ENCODE measurements at regions not wholly inside any gene's neighbourhood (a gene's known extent, or its start where the extent isn't known, plus 50 kb on each side); places are given as distances from the start of the nearest gene placed in this dataset.

DNA sequence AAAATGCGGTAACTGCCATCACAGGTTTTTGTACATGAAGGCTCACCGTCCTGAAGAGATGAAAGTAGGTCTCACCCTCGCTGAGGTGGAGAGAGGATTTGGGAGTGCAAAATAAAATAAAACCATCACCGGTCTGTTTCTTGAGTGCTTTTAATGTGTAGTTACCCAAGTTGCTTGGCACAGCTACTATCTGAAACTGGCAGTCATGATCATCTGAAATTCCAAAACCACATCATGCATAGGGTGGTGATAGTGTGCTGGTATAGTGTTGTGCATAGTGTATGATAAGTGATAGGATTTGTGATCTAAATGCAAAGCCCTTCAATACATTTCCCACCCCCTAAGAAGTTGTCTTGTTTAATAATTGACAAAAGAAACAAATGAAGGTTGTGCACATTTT, 381.3 kb downstream of the DMRT2 start:
- WGBS: 94% methylated on average over 4 of the region's 4 CpGs
- H3K36me3 ChIP-seq (ENCODE audit: control insufficient read depth in 2 of 2, insufficient read depth in 2 of 2, low read length in 1 of 2): no peaks in the 10 kb centered on the region
- H3K27me3 ChIP-seq (ENCODE audit: control insufficient read depth in 2 of 2, insufficient read depth in 1 of 2, low read length in 1 of 2): no peaks in the 10 kb centered on the region
- no peak overlapping the region for H3K27ac ChIP-seq (ENCODE audit: low read depth in 1 of 2, low read length in 1 of 2)
- H3K4me3 ChIP-seq (ENCODE audit: low read length in 2 of 2): no peak overlapping the region
- H3K9me3 ChIP-seq (ENCODE audit: control insufficient read depth in 2 of 2, insufficient read depth in 1 of 2, low read length in 1 of 2): no peaks in the 10 kb centered on the region
- no peak for DNase-seq (ENCODE audit: low read depth in 6 of 9, low spot score in 9 of 9)
- no peaks in the 10 kb centered on the region for H3K4me1 ChIP-seq (ENCODE audit: control insufficient read depth in 2 of 2, insufficient read depth in 2 of 2, low read length in 2 of 2)

DNA sequence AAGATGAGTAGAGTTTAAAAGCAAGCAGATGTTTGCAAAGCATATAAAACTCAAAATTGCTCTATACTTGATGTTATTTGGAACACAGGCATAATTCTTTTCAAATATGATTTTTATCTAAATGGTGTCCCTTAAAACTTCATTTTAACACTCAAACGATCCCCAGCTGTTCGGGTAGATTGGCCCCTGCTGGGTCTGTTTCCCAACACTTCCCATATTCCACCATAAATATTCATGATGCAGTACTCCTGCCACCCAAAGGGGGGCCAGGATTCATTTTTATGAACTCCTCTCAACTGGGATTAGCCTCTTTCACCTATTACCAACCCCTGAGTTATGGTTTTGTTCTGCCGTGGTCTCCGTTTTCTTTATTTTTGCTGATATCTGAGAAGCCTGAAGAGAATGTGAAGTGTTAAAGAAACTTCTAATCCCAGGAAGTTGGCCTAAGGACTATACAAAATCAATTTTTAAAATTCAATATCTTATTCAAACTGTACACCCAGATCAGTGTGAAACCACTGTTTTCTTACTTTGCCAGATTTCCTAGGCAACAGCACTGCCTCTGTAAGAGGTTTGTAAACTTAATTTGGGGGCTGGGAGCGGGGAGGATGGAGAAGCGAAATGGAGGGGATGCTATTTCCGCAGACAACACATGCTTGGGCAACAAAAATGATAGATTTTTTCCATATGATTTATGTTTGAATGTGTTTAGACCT, 384.1 kb downstream of the DMRT2 start:
- H3K27me3 ChIP-seq (ENCODE audit: control insufficient read depth in 2 of 2, insufficient read depth in 1 of 2, low read length in 1 of 2): no peaks in the 10 kb centered on the region
- no peaks in the 10 kb centered on the region for H3K36me3 ChIP-seq (ENCODE audit: control insufficient read depth in 2 of 2, insufficient read depth in 2 of 2, low read length in 1 of 2)
- whole genome bisulfite sequencing: 73% methylated on average over 7 of the region's 7 CpGs
- no peaks in the 10 kb centered on the region for H3K9me3 ChIP-seq (ENCODE audit: control insufficient read depth in 2 of 2, insufficient read depth in 1 of 2, low read length in 1 of 2)
- no peak for DNase-seq (ENCODE audit: low read depth in 6 of 9, low spot score in 9 of 9)
- H3K4me1 ChIP-seq (ENCODE audit: control insufficient read depth in 2 of 2, insufficient read depth in 2 of 2, low read length in 2 of 2): no peaks in the 10 kb centered on the region
- H3K4me3 ChIP-seq (ENCODE audit: low read length in 2 of 2): no peak overlapping the region
- no peak overlapping the region for H3K27ac ChIP-seq (ENCODE audit: low read depth in 1 of 2, low read length in 1 of 2)

DNA sequence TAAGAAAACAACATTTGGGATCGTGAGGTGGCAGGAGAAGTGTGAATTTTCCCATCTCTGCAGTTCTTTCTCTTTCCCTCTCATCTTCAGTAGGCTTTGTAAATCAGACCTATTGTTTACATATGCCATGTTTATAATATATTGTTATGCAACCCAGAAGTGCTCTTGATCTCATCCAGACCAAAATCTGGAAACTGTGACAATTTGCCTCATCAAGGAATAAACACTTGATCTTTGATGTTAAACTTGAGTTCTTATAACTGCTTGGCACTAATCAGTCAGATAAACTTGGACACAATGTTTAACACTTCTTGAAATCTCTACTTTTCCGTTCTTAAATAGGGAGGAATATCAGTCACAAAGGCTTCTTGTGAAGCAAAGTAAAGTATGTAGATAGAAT, 384.7 kb downstream of the DMRT2 start:
- Histone ChIP-seq H3K4me1 (ENCODE audit: control insufficient read depth in 2 of 2, insufficient read depth in 2 of 2, low read length in 2 of 2) (no peaks in the 10 kb centered on the region), H3K27me3 (ENCODE audit: control insufficient read depth in 2 of 2, insufficient read depth in 1 of 2, low read length in 1 of 2) (no peaks in the 10 kb centered on the region), H3K9me3 (ENCODE audit: control insufficient read depth in 2 of 2, insufficient read depth in 1 of 2, low read length in 1 of 2) (no peaks in the 10 kb centered on the region), H3K36me3 (ENCODE audit: control insufficient read depth in 2 of 2, insufficient read depth in 2 of 2, low read length in 1 of 2) (no peaks in the 10 kb centered on the region), H3K4me3 (ENCODE audit: low read length in 2 of 2) (no peak overlapping the region), H3K27ac (ENCODE audit: low read depth in 1 of 2, low read length in 1 of 2) (no peak overlapping the region)
- no peak for DNase-seq (ENCODE audit: low read depth in 6 of 9, low spot score in 9 of 9)
- 47% methylated on average over 2 of the region's 2 CpGs for WGBS

DNA sequence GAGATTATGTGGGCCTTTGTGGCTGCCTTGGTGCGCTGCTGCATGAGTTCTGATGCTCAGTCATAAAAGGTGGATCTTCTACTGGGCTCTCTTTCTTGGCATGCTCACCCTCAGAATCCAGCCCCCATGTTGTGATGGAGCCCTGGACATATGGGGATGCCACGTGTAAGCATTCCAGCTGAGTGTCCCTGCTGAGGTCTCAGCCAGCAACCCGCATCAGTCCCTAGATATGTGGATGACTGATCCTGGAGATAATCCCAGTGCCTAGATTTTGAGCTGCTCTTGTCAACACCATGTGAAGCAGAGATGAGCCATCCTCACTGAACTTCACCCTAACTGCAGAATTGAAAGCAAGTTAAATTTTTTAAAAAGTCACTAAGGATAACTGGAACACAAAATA, 390.1 kb downstream of the DMRT2 start:
- Histone ChIP-seq H3K9me3 (ENCODE audit: control insufficient read depth in 2 of 2, insufficient read depth in 1 of 2, low read length in 1 of 2) (no peaks in the 10 kb centered on the region), H3K27ac (ENCODE audit: low read depth in 1 of 2, low read length in 1 of 2) (no peak overlapping the region), H3K4me1 (ENCODE audit: control insufficient read depth in 2 of 2, insufficient read depth in 2 of 2, low read length in 2 of 2) (no peaks in the 10 kb centered on the region), H3K27me3 (ENCODE audit: control insufficient read depth in 2 of 2, insufficient read depth in 1 of 2, low read length in 1 of 2) (no peaks in the 10 kb centered on the region), H3K4me3 (ENCODE audit: low read length in 2 of 2) (no peak overlapping the region), H3K36me3 (ENCODE audit: control insufficient read depth in 2 of 2, insufficient read depth in 2 of 2, low read length in 1 of 2) (no peaks in the 10 kb centered on the region)
- 84% methylated on average over 3 of the region's 3 CpGs for WGBS
- DNase-seq (ENCODE audit: low read depth in 6 of 9, low spot score in 9 of 9): no peak

DNA sequence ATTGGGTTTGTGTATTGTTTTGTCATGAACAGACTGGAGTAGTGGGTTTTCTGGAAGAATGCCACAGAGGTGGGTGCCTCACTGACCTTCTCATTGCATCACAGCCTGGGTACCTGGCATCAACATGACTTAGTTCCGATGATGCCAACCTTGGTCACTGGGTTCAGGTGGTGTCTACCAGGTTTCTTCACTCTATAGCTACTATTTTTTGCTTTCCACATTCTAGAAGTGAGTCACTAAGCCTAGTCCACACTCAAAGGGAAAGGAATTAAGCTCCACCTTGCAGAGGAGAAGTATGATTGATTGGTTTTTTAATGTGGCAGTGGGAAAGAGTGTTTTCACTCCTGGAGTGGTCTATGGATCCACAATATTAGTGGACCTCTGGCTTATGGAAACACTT, 391.9 kb downstream of the DMRT2 start:
- Histone ChIP-seq H3K4me1 (ENCODE audit: control insufficient read depth in 2 of 2, insufficient read depth in 2 of 2, low read length in 2 of 2) (no peaks in the 10 kb centered on the region), H3K9me3 (ENCODE audit: control insufficient read depth in 2 of 2, insufficient read depth in 1 of 2, low read length in 1 of 2) (no peaks in the 10 kb centered on the region), H3K36me3 (ENCODE audit: control insufficient read depth in 2 of 2, insufficient read depth in 2 of 2, low read length in 1 of 2) (no peaks in the 10 kb centered on the region), H3K4me3 (ENCODE audit: low read length in 2 of 2) (no peak overlapping the region), H3K27me3 (ENCODE audit: control insufficient read depth in 2 of 2, insufficient read depth in 1 of 2, low read length in 1 of 2) (no peaks in the 10 kb centered on the region), H3K27ac (ENCODE audit: low read depth in 1 of 2, low read length in 1 of 2) (no peak overlapping the region)
- DNase-seq (ENCODE audit: low read depth in 6 of 9, low spot score in 9 of 9): no peak
- 95% methylated on average over 1 of the region's 1 CpG for WGBS

DNA sequence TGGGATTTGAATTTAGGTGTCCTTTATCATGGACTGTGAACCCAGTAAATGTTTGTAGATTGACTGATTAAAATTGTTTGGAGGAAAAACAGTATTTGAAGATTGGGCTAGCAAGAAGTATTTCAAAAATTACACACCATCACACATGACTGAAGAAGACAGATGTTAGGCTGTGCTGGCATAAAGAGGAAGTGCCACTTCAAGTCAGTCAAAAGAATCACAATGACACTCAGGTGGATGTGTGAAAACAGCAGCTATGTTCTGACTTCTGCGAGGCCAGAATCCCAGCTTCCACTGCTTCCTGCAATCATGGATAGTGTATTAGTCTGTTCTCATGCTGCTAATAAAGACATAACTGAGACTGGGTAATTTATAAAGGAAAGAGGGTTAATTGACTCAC, 393.3 kb downstream of the DMRT2 start:
- DNase-seq (ENCODE audit: low read depth in 6 of 9, low spot score in 9 of 9): no peak
- no peaks in the 10 kb centered on the region for H3K4me1 ChIP-seq (ENCODE audit: control insufficient read depth in 2 of 2, insufficient read depth in 2 of 2, low read length in 2 of 2)
- 86% methylated on average over 1 of the region's 1 CpG for WGBS
- H3K36me3 ChIP-seq (ENCODE audit: control insufficient read depth in 2 of 2, insufficient read depth in 2 of 2, low read length in 1 of 2): no peaks in the 10 kb centered on the region
- H3K27me3 ChIP-seq (ENCODE audit: control insufficient read depth in 2 of 2, insufficient read depth in 1 of 2, low read length in 1 of 2): no peaks in the 10 kb centered on the region
- H3K4me3 ChIP-seq (ENCODE audit: low read length in 2 of 2): no peak overlapping the region
- H3K27ac ChIP-seq (ENCODE audit: low read depth in 1 of 2, low read length in 1 of 2): no peak overlapping the region
- H3K9me3 ChIP-seq (ENCODE audit: control insufficient read depth in 2 of 2, insufficient read depth in 1 of 2, low read length in 1 of 2): no peaks in the 10 kb centered on the region

DNA sequence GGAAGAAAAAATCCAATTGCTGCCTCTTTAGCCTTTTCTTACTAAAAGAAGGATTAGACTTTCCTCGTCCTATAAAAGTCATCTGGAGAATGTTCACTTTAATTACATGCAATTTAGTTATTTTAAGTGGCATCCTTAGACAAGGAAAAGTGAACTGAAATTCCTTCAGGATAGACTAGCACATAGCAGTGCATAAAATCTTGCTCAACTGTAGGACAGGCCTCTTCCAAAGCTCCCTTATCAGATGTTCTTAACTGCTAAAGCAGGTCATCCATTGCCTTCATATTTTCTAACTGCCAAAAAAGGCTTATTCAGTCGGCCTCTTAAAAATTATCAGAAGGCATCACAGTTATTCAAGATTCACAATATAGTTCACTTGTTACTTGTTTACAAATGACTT, 396.5 kb downstream of the DMRT2 start:
- 91% methylated on average over 2 of the region's 2 CpGs for WGBS
- Histone ChIP-seq H3K9me3 (ENCODE audit: control insufficient read depth in 2 of 2, insufficient read depth in 1 of 2, low read length in 1 of 2) (no peaks in the 10 kb centered on the region), H3K4me1 (ENCODE audit: control insufficient read depth in 2 of 2, insufficient read depth in 2 of 2, low read length in 2 of 2) (no peaks in the 10 kb centered on the region), H3K27me3 (ENCODE audit: control insufficient read depth in 2 of 2, insufficient read depth in 1 of 2, low read length in 1 of 2) (no peaks in the 10 kb centered on the region), H3K27ac (ENCODE audit: low read depth in 1 of 2, low read length in 1 of 2) (no peak overlapping the region), H3K36me3 (ENCODE audit: control insufficient read depth in 2 of 2, insufficient read depth in 2 of 2, low read length in 1 of 2) (no peaks in the 10 kb centered on the region), H3K4me3 (ENCODE audit: low read length in 2 of 2) (no peak overlapping the region)
- DNase-seq (ENCODE audit: low read depth in 6 of 9, low spot score in 9 of 9): no peak

DNA sequence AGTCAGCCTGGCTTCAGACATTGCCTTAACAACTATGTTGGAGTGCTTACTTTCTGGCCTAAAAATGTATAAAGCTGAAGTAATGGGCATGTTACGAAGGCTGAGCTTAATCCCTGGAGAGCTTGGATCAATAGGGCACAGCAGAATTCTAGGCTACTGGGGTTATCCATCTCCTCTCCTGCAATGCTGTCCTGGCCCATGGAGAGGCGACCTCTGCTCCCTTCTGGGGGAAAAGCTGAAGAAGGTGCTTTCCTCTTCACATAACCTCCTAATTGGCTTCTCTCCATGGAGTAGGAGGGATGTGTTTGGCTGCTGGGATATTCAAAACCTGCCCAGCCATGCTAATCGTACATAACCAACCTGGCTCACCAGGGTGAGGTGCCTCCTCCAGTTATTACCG, 403.5 kb downstream of the DMRT2 start:
- H3K36me3 ChIP-seq (ENCODE audit: control insufficient read depth in 2 of 2, insufficient read depth in 2 of 2, low read length in 1 of 2): no peaks in the 10 kb centered on the region
- no peaks in the 10 kb centered on the region for H3K27me3 ChIP-seq (ENCODE audit: control insufficient read depth in 2 of 2, insufficient read depth in 1 of 2, low read length in 1 of 2)
- no peak for DNase-seq (ENCODE audit: low read depth in 6 of 9, low spot score in 9 of 9)
- H3K4me3 ChIP-seq (ENCODE audit: low read length in 2 of 2): no peak overlapping the region
- H3K4me1 ChIP-seq (ENCODE audit: control insufficient read depth in 2 of 2, insufficient read depth in 2 of 2, low read length in 2 of 2): no peaks in the 10 kb centered on the region
- H3K9me3 ChIP-seq (ENCODE audit: control insufficient read depth in 2 of 2, insufficient read depth in 1 of 2, low read length in 1 of 2): no peaks in the 10 kb centered on the region
- no peak overlapping the region for H3K27ac ChIP-seq (ENCODE audit: low read depth in 1 of 2, low read length in 1 of 2)
- WGBS: 78% methylated on average over 4 of the region's 4 CpGs

DNA sequence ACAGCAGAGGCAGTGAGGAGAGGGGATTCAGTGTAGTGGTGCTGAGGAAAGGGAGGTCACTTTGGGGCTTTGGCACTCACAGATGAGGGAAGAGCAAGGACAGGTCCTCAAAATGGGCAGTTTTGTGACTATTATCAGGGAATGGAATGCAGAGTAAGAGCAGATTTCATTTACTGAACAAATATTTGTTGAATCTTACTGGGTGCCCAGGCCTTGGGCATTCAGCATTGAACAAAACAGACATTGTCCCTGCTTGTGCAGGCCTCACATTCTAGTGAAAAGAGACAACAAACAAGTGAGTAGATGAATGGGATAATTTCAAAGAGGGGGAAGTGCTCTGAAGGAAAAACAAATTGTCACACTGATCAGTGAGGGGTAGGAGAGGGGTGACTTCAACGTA, 404.1 kb downstream of the DMRT2 start:
- DNase-seq (ENCODE audit: low read depth in 6 of 9, low spot score in 9 of 9): no peak
- Histone ChIP-seq H3K36me3 (ENCODE audit: control insufficient read depth in 2 of 2, insufficient read depth in 2 of 2, low read length in 1 of 2) (no peaks in the 10 kb centered on the region), H3K4me3 (ENCODE audit: low read length in 2 of 2) (no peak overlapping the region), H3K4me1 (ENCODE audit: control insufficient read depth in 2 of 2, insufficient read depth in 2 of 2, low read length in 2 of 2) (no peaks in the 10 kb centered on the region), H3K27me3 (ENCODE audit: control insufficient read depth in 2 of 2, insufficient read depth in 1 of 2, low read length in 1 of 2) (no peaks in the 10 kb centered on the region), H3K9me3 (ENCODE audit: control insufficient read depth in 2 of 2, insufficient read depth in 1 of 2, low read length in 1 of 2) (no peaks in the 10 kb centered on the region), H3K27ac (ENCODE audit: low read depth in 1 of 2, low read length in 1 of 2) (no peak overlapping the region)
- 54% methylated on average over 1 of the region's 1 CpG for WGBS

Data from thymus (tissue), 11 donors.